AG10803 (cell line): ENCODE measurements at regions not wholly inside any gene's neighbourhood (a gene's known extent, or its start where the extent isn't known, plus 50 kb on each side); places are given as distances from the start of the nearest gene placed in this dataset.

Experiments
- DNase-seq: peaks from one replicate; pipeline ENCODE4 v3.0.0; 2010; ENCODE audit warnings: low read depth
- H3K4me3 ChIP-seq: 2 replicates; pipeline ENCODE4 v1.5.1; 2011; ENCODE audit warnings: mild to moderate bottlenecking, low read length, control low read depth
- TF ChIP-seq, protein P1 (sequence below): conservative IDR thresholded peaks from 2 replicates; pipeline ENCODE4 v1.5.1; 2011; ENCODE audit warnings: mild to moderate bottlenecking, low read length, control low read depth, inconsistent platforms

DNA sequence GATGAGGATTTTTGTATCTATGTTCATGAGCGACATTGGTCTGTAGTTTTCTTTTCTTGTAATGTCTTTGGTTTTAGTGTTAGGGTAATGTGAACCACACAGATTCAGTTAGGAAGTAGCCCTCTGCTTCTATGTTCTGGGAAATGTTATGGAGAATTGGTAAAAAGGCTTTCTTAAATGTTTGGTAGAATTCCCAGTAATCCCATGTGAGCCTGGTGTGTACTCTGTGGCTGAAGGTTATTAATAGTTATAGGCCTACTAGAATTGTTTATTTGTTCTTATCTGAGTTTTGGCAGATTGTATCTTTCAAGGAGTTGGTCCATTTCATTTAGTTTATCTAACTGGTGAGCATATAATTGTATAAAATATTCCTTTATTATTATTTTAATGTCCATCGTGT lies 484.6 kb upstream of the GHITM start:
- no peak for DNase-seq
- no peak overlapping the region for H3K4me3 ChIP-seq
- TF ChIP-seq, protein P1, sequence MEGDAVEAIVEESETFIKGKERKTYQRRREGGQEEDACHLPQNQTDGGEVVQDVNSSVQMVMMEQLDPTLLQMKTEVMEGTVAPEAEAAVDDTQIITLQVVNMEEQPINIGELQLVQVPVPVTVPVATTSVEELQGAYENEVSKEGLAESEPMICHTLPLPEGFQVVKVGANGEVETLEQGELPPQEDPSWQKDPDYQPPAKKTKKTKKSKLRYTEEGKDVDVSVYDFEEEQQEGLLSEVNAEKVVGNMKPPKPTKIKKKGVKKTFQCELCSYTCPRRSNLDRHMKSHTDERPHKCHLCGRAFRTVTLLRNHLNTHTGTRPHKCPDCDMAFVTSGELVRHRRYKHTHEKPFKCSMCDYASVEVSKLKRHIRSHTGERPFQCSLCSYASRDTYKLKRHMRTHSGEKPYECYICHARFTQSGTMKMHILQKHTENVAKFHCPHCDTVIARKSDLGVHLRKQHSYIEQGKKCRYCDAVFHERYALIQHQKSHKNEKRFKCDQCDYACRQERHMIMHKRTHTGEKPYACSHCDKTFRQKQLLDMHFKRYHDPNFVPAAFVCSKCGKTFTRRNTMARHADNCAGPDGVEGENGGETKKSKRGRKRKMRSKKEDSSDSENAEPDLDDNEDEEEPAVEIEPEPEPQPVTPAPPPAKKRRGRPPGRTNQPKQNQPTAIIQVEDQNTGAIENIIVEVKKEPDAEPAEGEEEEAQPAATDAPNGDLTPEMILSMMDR, result no peak

DNA sequence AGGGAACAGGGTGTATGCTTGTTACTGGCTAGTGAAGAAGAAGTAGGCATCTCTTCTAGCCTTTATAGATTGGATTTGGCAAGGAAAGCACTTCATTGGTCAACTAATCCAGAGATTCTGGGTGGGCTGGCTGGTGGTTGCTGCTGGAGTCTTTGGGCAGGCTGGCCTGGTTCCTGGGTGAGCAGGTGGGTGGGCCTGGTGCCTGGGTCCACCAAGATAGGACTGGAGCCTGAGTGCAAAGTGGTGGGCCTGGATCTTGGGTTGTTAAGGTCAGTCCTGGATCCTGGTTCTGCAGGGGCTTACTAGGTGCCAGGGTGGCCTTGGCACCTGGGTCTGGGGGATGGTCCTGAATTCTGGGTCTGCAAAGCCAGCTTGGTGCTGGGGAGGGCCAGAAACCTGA lies 482.4 kb upstream of the GHITM start:
- TF ChIP-seq, protein P1, result no peak
- H3K4me3 ChIP-seq, result no peak overlapping the region
- DNase-seq, result no peak

DNA sequence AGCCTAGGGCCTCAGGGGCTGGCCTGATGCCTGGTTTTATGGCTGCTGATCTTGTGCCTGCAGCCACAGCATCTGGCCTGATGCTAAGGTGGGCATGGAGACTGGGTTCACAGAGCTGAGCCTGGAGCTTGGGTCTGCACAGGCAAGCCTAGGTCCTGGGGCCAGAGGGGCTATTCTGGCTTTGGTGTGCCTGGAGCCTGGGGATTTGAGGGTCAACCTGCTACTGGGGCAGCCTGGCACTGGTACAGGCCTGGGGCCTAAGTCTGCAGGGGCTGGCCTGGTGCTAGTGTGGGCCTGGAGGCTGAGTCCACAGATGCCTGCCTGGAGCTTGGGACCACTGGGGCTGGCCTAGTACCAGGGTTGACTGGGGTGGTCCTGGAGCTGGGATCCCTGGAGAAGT lies 481.8 kb upstream of the GHITM start:
- DNase-seq, result no peak
- TF ChIP-seq, protein P1, result no peak
- no peak overlapping the region for H3K4me3 ChIP-seq

DNA sequence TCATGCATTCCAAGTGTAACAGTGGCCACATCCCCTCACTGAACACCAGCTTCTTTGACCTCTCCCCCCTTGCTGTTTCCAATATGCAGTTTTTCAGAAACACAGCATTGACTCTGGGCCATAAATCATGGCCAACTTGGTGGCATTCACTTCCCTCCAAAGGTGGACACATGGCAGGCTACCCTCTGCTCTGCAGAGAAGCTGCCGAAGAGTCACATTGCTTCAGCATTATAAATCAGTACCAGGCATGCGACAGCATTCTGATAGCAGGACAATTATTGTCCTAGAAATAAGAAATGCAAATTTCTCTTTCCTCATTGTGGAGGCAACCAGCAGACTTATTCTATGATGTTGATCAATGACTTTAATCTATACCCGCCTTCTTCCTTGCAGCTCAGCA lies 475.4 kb upstream of the GHITM start:
- no peak overlapping the region for H3K4me3 ChIP-seq
- no peak for DNase-seq
- TF ChIP-seq, protein P1, result no peak

DNA sequence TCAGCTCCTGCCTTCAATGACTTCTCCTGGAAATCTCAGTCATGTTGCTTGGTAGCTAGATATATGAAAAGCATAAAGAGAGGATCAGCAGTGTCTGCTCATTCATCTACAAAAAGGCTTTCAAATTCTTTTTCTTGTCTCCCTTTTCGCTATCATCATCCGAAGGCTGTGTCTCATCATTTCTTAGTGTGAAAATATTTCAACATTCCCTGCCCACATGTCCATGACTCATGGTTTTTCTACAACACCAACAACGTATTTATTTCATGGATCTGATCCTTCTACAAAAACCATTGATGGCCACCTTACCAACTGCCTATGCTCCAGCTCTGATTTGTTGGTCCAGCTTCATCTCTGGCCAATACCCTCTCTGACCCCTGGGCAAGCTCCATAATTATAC lies 472.5 kb upstream of the GHITM start:
- TF ChIP-seq, protein P1, result no peak
- DNase-seq, result no peak
- H3K4me3 ChIP-seq, result no peak overlapping the region

DNA sequence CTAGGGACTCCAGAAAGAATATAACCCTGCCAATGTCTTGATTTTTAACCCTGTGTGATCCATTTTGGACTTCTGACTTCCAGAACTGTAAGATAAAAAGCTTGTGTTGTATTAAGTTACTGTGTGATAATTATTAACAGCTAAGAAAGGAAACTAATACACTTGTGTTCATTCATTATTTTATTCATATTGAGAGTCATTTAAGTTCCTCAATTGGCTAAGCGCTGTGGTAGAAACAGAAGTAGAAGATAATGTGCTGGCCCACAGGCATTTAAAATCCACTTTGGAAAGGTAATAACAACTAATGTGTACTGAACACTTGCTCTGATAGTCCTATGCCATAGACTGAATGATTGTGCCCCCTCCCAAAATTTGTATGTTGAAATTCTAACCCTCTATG lies 471.7 kb upstream of the GHITM start:
- no peak for DNase-seq
- no peak overlapping the region for H3K4me3 ChIP-seq
- TF ChIP-seq, protein P1, result no peak

DNA sequence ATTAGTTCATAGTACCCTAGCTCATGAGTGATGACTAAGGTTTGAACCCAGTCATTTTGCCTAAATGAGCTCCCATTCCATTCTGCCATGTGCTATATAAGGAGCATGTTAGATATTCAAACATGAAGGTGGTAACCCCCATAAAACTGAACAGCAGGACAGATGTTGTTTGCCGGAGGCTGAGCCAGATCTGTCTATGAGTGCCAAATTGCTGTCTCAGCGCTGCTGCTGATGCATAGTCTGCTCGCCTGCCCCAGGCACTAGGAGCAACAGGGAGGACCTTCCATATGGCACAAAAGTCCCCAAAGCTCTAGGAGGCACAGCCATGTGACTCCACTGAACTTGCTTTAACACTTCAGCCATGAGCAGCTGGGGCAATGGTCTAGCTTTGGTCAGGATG lies 466.0 kb upstream of the GHITM start:
- TF ChIP-seq, protein P1, result no peak
- no peak for DNase-seq
- no peak overlapping the region for H3K4me3 ChIP-seq
